OCI-LY3 (cell line): ENCODE measurements at regions not wholly inside any gene's neighbourhood (a gene's known extent, or its start where the extent isn't known, plus 50 kb on each side); places are given as distances from the start of the nearest gene placed in this dataset.

Experiments
- H2AFZ ChIP-seq: fragments of 200-600, 300-600 bp; shearing (Covaris generic); 2 replicates; pipeline ENCODE4 v1.6.0; 2014; ENCODE audit warnings: antibody characterized with exemption, low read depth, low read length
- H3K27ac ChIP-seq: fragments of 200-600, 300-600 bp; sonication (generic); 2 replicates; pipeline ENCODE4 v1.5.1; 2014; ENCODE audit warnings: mild to moderate bottlenecking, low read length, moderate library complexity, mixed read lengths
- H3K27me3 ChIP-seq: fragments of 200-600, 300-600 bp; sonication (generic); 2 replicates; pipeline ENCODE4 v1.6.1; 2014; ENCODE audit warnings: low read depth, low read length, mixed read lengths
- H3K36me3 ChIP-seq: fragments of 200-600, 300-600 bp; sonication (generic); replicated peaks from 2 replicates; pipeline ENCODE3; 2014; ENCODE audit warnings: low read depth, low read length, mixed read lengths
- H3K4me1 ChIP-seq: fragments of 300-600, 200-600 bp; sonication (generic); 2 replicates; pipeline ENCODE4 v1.6.1; 2014; ENCODE audit warnings: low read length, mixed read lengths
- H3K4me2 ChIP-seq: fragments of 200-600, 300-600 bp; sonication (generic); 2 replicates; pipeline ENCODE4 v1.6.1; 2014; ENCODE audit warnings: low read length, mixed read lengths
- H3K4me3 ChIP-seq: fragments of 300-600, 200-600 bp; sonication (generic); 2 replicates; pipeline ENCODE4 v1.5.1; 2014; ENCODE audit warnings: antibody characterized with exemption, mild to moderate bottlenecking, low read length, moderate library complexity
- H3K79me2 ChIP-seq: fragments of 300-600, 200-600 bp; shearing (Covaris generic); 2 replicates; pipeline ENCODE4 v1.6.1; 2014; ENCODE audit warnings: mild to moderate bottlenecking, low read length, mixed read lengths
- H3K9ac ChIP-seq: fragments of 300-600, 200-600 bp; shearing (Covaris generic); 2 replicates; pipeline ENCODE4 v1.6.0; 2014; ENCODE audit warnings: mild to moderate bottlenecking, low read length, moderate library complexity
- H3K9me3 ChIP-seq: fragments of 200-600, 300-600 bp; shearing (Covaris generic); 2 replicates; pipeline ENCODE4 v1.6.1; 2014; ENCODE audit warnings: low read length, mixed read lengths; ENCODE audit not compliant: insufficient read depth
- H4K20me1 ChIP-seq: fragments of 200-600, 300-600 bp; sonication (generic); 2 replicates; pipeline ENCODE4 v1.6.1; 2016; ENCODE audit warnings: low read length, mixed read lengths; ENCODE audit not compliant: insufficient read depth
- CTCF ChIP-seq: fragments of 200-600, 300-600 bp; sonication (generic); IDR thresholded peaks from 2 replicates; pipeline ENCODE4 v1.5.1; 2014; ENCODE audit warnings: antibody characterized with exemption, low read length, low read depth
- EZH2phosphoT487 ChIP-seq: fragments of 200-600 bp; shearing (Covaris generic); IDR thresholded peaks from 2 replicates; pipeline ENCODE4 v1.6.1; 2018; ENCODE audit warnings: antibody characterized with exemption, mixed run types, low read depth

GRCh38 chr5:155200608-155201007 is 187.1 kb downstream of the KIF4B start:
- no peaks in the 10 kb centered on the region for H3K9me3 ChIP-seq
- no peaks in the 10 kb centered on the region for H3K36me3 ChIP-seq
- no peaks in the 10 kb centered on the region for H4K20me1 ChIP-seq
- H3K27ac ChIP-seq: no peak overlapping the region
- H3K4me2 ChIP-seq: no peak overlapping the region
- H3K27me3 ChIP-seq: no peaks in the 10 kb centered on the region
- H3K4me1 ChIP-seq: no peaks in the 10 kb centered on the region
- H3K9ac ChIP-seq: no peak overlapping the region
- no peaks in the 10 kb centered on the region for H3K79me2 ChIP-seq
- H2AFZ ChIP-seq: no peak overlapping the region
- TF ChIP-seq CTCF (no peak), EZH2phosphoT487 (no peak)
- H3K4me3 ChIP-seq: no peak overlapping the region

- peak overlapping the region; percentile 12; the same call in 1 of the 2 replicates for H3K27ac ChIP-seq
- H3K9me3 ChIP-seq: no peaks in the 10 kb centered on the region
- H3K9ac ChIP-seq: no peak overlapping the region
- no peaks in the 10 kb centered on the region for H3K36me3 ChIP-seq
- H3K4me3 ChIP-seq: no peak overlapping the region
- H3K4me1 ChIP-seq: peaks cover 46% of the 10 kb centered on the region
- no peaks in the 10 kb centered on the region for H3K27me3 ChIP-seq
- TF ChIP-seq EZH2phosphoT487 (no peak), CTCF (no peak)
- peak overlapping the region; percentile 50 for H3K4me2 ChIP-seq
- H3K79me2 ChIP-seq: no peaks in the 10 kb centered on the region
- H2AFZ ChIP-seq: peak overlapping the region; percentile 53; the same call in 1 of the 2 replicates
- no peaks in the 10 kb centered on the region for H4K20me1 ChIP-seq
Measured at GRCh38 chr5:155211764-155212163, 198.2 kb downstream of the KIF4B start.

GRCh38 chr5:155222393-155222792 is 208.8 kb downstream of the KIF4B start:
- no peaks in the 10 kb centered on the region for H3K36me3 ChIP-seq
- no peaks in the 10 kb centered on the region for H3K4me1 ChIP-seq
- no peaks in the 10 kb centered on the region for H4K20me1 ChIP-seq
- H3K9me3 ChIP-seq: no peaks in the 10 kb centered on the region
- no peaks in the 10 kb centered on the region for H3K27me3 ChIP-seq
- H2AFZ ChIP-seq: no peak overlapping the region
- no peak for TF ChIP-seq CTCF
- TF ChIP-seq EZH2phosphoT487: no peak
- no peaks in the 10 kb centered on the region for H3K79me2 ChIP-seq
- H3K27ac ChIP-seq: no peak overlapping the region
- no peak overlapping the region for H3K4me2 ChIP-seq
- H3K9ac ChIP-seq: no peak overlapping the region
- H3K4me3 ChIP-seq: no peak overlapping the region

- Histone ChIP-seq H3K4me2 (no peak overlapping the region), H3K9ac (no peak overlapping the region), H3K36me3 (no peaks in the 10 kb centered on the region), H3K9me3 (no peaks in the 10 kb centered on the region), H3K79me2 (no peaks in the 10 kb centered on the region), H3K4me1 (no peaks in the 10 kb centered on the region), H2AFZ (no peak overlapping the region), H3K27me3 (no peaks in the 10 kb centered on the region), H3K4me3 (no peak overlapping the region), H4K20me1 (no peaks in the 10 kb centered on the region), H3K27ac (no peak overlapping the region)
- TF ChIP-seq EZH2phosphoT487: no peak
- no peak for TF ChIP-seq CTCF
Measured at GRCh38 chr5:155229135-155229534, 215.6 kb downstream of the KIF4B start.
